ENCODE measurements at regions not wholly inside any gene's neighbourhood (a gene's known extent, or its start where the extent isn't known, plus 50 kb on each side); places are given as distances from the start of the nearest gene placed in this dataset.

DNA sequence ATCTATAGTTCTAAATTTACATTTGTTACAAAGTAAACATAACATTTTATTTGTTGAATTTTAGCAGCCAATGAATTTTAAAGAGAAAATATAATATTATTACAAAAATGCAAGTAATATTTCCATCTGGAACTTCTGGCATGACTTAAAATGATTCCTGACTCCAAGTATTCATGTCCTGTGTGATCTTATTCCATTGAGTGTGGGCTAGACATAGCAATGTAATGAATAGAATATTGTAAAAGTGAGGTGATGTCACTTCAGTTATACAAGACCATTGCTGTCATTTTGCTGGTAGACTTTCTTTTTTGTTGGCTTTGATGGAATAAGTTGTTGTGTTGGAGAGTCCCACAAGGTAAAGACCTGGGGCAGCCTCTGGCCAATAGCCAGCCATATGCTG, 912.2 kb upstream of the PIK3C3 start:
- no peak for DNase-seq (ENCODE audit: low read depth)

DNA sequence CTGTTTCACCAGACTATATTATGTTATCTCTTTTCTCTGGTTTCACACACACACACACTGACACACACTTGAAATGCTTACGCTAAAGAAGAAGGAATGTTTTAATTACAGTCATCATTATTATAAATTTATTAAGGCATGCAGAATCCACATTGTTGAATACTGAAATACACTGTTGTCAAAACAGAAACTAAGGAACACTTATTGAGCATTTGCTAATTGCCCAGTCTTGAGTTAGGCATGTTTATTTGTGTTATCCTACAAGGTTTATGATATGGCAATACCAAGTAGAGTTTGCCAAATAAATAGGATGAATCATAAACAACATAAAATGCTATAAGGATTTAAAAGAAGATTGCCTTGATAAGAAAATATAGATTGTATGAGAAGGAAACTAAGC, 917.0 kb upstream of the PIK3C3 start:
- DNase-seq (ENCODE audit: low read depth): no peak

DNA sequence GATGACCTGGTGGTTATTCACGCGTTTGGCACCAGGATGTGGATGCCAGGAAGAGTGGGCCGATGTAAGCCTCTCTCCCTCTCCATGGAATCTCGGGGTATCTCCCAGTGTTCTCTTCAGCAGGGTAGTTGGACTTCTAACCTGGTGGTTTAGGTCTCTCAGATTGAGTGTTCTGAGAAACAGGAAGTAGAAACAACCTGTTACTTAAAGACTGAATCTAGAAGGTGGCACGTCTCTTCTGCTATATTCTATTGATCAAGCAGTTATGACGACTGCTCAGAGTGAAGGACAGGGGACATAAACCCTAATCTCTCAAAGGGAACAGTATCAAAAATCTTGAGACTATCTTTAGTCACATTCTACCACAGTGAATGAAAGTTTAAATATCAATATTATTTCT, 918.7 kb upstream of the PIK3C3 start:
- no peak for DNase-seq (ENCODE audit: low read depth)

DNA sequence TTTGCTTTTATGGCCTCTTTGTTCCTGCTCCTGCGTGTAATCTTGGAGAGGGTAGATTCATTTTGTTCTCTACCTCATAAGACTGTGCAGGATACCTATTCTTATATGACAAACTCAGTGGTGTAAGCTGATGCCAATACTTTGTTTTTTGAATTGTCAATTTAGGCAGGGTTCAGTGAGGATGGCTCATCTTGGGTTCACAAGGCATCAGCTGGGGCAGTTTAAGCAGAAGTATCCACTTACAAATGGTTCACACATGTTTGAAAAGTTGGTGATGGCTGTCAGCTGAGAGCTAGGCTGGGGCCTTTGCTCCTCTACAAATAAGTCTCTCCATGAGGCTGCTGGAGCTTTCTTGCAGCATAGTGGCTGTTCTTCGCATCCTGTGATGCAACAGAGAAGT, 920.6 kb upstream of the PIK3C3 start:
- DNase-seq (ENCODE audit: low read depth): no peak

DNA sequence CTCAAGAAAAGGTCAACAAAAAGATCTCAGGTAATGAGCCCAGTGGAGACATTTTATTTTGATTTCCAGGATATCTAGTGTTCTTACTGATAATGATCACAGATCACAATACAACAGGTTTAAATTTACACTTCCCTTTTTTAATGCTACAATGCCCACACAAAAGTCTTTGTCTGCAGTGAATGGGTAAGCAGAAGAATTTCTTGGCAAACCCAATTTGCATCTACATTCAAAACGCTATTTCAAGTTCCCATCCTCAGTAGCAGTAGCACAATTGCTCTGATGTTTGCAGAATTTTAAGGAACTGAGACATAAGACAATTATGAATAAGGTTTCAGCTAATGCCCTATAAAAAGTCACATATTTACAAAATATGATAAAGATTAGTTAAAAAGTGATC, 929.4 kb upstream of the PIK3C3 start:
- no peak for DNase-seq (ENCODE audit: low read depth)

DNA sequence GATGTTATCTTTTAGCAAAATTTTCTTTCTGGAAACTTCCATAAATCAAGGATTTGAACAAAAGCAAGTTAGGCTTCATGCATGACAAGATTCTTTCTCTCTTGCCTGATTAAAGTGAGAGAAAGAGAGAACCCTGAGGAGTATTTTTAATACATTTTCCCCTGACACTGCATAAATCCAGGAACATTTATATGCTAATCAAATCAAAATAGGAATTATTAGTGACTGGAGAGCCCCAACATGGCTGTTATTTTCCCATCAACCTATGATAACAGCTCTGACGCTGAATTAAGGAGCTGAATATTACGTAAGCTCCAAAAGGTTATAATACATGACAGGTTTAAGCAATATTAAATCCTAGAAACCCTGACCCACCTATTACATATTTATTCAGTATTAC, 930.2 kb upstream of the PIK3C3 start:
- no peak for DNase-seq (ENCODE audit: low read depth)

DNA sequence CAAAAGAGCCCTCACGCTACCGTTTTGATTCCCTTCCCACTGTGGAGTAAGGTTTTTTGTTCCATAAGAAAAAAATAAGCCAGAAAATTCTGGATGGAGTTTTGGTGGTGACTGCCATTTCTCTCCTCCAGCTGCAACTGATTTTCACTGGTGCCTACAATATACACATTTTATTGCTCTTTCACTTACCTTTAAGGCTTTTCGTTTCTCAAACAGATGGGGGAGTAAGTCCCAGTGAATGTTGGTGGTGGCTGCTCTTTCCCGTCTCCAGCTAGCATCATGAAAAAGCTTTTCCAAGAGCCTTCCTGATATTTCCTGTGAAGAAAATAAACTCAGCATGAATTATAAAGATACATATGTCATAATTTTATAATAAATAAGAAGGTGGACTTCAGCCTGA, 932.5 kb upstream of the PIK3C3 start:
- no peak for DNase-seq (ENCODE audit: low read depth)

DNA sequence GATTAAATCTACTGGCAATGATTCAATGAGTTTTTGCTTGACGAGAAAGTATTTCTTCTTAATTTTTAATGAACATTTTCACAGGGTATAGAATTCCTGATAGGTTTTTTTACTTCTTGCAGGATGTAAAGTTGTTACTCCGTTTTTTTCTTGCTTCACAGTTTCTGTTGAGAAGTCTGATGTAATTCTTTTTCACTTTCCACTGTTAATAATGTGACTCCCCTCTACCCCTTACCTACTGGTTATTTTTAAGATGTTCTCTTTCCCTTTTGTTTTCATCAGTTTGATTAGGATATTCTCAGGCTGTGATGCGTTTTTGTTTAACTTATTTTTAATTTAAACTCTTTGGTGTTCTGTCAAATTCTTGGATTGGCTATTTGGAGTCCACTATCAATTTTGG, 933.9 kb upstream of the PIK3C3 start:
- DNase-seq (ENCODE audit: low read depth): no peak

DNA sequence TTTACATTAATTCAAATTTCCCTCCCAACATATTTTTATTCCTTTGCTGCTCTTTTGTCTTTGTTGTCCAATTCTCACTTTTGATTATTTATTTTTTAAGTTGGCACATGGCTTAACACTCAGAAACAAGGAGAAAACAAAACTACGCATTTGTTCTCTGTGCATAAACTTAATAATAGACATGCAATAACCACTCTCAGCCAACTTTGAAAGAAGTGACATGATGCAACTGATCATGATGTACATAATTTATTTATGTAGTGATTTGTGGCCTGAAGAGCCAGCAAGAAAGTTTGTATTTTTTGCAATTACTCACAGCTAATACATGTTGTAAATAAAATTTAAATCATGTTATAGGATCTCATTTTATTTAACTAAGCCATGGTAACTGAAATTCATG, 942.8 kb upstream of the PIK3C3 start:
- no peak for DNase-seq (ENCODE audit: low read depth)

DNA sequence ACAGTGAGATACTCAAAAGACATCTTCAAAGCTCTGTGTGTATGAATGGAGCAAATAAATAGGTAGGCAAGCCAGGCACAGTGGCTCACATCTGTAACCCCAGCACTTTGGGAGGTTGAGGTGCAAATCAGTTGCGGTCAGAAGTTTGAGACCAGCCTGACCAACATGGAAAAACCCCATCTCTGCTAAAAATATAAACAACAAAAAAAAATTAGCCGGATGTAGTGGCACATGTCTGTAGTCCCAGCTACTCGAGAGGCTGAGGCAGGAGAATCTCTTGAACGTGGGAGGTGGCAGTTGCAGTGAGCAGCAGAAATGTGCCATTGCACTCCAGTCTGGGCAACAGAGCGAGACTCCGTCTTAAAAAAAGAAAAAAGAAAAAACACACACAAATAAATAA, 945.1 kb upstream of the PIK3C3 start:
- DNase-seq (ENCODE audit: low read depth): no peak

DNA sequence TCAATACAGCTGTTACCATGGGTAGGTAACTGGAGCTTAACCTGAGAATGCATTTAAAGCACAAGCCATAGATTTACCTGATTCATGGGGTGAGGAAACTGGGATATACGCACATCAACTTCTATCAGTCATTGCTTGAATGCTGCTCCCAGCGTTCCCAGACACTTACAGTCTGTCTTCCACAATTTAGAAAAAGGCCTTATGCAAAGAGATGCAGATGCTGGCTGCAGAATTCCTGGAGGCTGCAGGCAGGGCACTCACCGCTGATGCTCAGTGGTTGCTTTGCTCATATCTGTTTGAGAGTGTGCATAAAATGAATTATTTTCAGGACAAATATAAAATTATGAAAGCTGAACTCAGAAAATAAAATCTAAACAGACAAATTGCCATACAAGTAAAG, 950.7 kb upstream of the PIK3C3 start:
- DNase-seq (ENCODE audit: low read depth): no peak

DNA sequence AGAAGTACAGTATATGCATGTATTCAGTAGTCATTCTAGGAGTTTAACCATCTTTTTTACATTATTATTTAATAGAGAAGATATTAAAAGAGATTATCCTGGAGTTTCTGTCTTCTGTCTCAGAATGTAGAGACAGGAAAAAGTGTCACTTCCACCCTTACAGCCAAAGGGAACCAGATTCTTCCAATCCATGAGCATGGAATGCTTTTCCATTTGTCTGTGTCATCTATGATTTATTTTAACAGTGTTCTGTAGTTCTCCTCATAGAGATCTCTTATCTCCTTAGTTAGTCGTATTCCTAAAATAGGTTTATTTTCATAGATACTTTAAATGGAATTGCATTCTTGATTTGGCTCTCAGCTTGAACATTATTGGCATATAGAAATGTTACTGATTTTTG, 959.5 kb upstream of the PIK3C3 start:
- DNase-seq (ENCODE audit: low read depth): no peak

DNA sequence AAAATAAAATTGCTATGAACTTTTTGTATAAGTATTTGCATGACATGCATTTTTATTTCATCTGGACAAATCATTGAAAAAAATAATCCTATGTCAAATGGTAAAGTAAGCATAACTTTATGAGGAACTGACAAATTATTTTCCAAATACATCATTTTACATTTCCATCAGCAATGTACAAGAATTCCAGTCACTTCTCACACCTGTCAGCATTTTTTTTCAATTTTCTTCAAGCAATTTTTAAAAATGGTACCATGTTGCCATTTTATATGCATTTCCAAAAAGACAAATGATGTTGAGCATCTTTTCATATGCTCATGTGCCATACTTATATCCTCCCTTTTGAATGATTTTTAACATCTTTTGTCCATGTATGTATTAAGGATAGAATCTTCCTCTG, 961.7 kb upstream of the PIK3C3 start:
- no peak for DNase-seq (ENCODE audit: low read depth)

DNA sequence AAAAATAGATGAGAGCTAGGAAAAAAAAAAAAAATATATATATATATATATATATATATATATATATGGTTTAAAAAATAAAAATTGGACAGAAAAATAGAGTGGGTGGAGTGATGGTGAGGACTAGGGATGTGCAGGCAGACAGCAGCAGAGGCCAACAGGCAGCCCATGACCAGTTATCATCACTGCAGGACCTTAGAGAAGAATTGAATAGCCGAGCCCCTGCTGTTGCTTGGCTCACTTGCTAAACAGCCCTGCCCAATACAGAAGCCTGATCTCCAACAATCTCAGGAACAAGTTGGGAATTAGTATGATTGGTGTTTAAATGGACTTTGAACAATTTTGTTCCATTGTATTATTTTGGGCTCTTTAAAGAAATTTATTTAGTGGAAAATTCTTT, 967.5 kb upstream of the PIK3C3 start:
- DNase-seq (ENCODE audit: low read depth): no peak

DNA sequence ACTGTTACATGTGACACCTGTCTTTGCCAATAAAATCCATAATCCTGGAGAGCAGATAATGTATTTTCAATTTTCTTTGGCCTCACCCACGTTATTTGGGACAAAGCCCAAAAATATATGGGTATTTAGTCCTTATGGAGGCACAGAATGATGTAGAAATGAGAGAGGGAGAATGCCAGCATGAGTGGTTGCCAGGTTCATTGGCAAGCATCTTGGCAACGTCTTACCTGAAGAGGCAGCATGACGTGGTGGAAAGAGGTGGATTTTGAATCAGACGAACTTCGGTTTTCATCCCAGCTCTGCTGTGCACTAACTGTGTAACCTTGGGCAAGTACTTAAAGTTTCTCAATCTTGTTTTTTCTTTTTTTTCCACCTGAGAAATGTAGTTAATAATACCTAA, 969.6 kb upstream of the PIK3C3 start:
- DNase-seq (ENCODE audit: low read depth): no peak

DNA sequence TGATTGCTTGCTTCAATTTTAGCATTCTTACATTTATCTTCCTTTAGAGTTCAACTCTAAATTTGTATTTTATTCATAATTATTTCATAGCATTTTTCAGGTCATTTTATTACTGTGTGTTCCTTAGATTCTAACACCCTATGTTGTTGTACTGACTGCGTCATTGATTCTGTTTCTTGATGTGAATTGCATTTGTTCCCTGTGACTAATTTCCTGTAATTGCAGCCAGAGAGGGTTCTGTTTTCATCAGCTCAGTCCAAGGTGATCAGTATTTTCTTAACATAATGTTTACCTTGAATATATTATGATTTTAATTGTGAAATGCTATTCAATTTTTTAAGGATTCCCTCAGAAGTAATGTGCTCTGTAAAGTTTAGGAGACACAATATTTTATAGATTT, 970.2 kb upstream of the PIK3C3 start:
- no peak for DNase-seq (ENCODE audit: low read depth)

DNA sequence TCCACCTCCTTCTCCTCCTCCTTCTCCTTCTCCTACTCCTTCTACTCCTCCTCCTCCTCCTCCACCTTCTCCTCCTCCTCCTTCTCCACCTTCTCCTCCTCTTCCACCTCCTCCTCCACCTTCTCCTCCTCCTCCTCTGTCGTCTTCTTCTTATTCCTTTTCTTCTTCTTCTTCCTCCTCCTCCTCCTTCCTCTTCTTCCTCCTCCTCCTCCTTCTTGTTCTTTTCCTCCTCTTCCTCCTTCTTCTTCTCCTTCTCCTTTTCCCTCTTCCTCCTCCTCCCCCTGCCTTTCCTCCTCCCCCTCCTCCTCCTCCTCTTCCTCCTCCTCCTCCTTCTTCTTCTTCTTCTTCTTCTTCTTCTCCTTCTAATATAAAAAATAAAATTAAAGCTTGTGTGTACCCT, 971.2 kb upstream of the PIK3C3 start:
- no peak for DNase-seq (ENCODE audit: low read depth)

DNA sequence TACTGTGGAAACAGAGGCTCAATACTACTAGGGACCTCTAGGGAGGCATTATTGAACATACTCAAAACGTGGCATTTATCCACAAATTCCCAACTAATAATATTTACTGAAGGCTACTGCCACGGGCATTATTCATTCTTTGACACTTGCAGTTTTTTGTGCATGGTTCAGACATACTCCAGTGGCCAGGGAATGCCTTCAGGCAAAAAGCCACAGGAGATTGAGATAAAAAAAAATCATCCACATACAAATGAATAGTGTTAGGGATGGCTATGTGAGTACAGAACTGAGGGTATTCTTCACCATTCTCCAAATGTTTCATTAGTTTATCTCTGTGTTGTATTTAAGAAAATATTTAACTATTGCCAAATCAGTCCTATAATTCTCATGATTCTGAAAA, 974.9 kb upstream of the PIK3C3 start:
- DNase-seq (ENCODE audit: low read depth): no peak

DNA sequence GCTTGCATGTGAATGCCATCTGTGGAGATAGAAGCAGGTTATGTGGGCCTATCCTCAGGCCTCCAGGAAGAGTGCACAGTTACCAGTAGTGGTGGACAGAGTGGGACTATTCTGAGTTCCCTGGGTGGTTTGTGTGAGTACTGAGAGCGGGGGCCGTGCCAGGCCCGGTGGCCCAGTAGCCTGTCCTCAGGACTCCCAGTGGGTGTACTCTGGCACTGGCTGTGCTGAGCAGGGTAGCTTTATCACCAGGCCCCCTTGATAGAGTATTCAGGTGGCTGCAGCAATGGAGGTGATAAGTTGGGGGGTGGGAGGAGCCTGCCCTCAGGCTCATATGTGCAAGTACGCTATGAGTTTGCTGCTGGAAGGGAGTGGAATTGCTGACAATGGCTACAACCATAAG, 979.0 kb upstream of the PIK3C3 start:
- DNase-seq (ENCODE audit: low read depth): no peak

DNA sequence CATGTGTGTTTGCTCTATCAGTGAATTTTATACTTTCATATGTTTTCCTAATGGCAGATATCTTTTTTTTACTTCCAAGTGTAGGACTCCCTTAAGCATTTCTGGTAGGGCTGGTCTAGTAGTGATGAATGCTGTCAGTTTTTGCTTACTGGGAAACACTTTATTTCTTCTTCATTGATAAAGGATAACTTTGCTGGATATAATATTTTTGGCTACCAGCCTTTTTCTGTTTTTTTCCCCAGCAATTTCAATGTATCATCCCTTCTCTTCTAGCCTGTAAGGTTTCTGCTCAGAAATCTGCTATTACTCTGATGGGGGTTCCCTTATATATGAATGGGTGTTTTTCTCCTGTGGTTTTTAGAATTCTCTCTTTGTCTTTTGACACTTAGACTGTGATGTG, 980.6 kb upstream of the PIK3C3 start:
- DNase-seq (ENCODE audit: low read depth): no peak

DNA sequence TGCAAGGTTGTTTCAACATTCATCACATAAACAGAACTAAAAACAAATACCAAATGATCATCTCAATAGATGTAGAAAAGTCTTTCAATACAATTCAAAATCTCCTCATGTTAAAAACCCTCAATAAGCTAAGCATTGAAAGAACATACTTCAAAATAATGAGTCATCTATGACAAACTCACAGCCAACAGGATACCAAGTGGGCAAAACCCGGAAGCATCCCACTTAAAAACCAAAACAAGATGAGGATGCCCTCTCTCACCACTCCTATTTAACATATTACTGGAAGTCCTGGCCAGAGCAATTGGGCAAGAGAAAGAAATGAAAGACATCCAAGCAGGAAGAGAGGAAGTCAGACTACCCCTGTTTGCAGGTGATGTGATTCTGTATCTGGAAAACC, 992.2 kb upstream of the PIK3C3 start:
- DNase-seq (ENCODE audit: low read depth): no peak

DNA sequence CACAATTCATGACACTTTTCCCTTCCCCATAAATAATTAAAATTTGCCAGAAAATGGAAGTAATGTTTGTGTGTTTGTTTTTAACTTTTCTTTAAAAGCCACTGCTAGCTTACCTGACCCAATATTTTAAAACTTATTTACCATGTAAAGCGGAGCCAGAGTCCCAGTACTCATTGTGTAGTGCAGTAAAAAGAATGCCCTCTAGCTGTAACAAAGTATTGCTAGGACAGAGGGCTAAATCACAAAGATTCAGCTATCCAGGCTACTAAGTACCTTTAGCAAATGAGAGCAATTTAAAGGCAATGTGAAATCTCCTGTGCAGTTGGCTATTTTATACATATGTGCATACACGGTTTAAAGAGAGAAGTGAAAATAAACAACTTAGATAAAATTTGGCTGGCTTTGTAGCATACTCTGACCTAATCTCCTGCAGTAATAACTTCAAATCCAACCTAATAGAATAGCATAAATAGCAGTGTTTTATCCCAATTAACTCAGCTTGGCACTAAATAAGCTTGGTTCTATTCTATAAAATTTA, 997.4 kb upstream of the PIK3C3 start:
- no peak for DNase-seq (ENCODE audit: low read depth)

DNA sequence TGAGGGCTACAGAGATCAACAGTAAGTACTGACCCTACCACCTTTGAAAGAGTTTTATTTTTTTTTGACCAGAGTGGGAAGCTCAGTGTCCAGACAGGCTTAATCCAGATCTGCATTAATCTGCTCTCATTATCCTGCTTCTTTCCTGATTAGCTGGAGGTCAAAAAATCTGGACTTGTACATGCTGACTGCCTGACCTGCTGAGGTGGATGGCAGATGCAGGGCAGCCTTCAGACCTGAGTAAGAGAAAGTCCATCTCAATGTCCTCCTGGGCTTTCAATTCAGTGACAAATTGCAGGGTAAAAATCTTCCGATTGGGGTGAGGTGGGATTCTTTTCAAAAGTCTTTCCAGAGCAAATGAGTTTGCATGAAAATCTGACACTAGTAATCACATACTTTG, 998.8 kb upstream of the PIK3C3 start:
- DNase-seq (ENCODE audit: low read depth): no peak

DNA sequence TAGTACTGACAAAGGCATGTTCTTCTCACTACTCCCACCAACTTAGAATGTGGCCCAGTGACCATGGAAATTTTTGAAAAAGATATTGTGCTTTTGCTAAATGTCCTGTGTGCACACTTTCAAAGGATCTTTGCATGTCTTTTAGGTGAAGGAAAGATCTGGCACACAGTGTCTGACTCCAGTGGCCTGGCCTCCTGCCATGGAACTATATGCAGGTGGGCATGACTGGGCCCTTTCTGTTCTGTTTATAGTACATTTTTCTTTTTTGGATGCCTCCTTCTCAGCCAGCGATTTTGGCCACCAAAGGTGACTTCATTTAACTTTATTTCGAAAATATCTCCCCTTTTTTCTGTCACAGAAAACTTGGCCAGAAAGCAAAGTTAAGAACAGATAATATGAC, 999.7 kb upstream of the PIK3C3 start:
- DNase-seq (ENCODE audit: low read depth): no peak

Data from fibroblast of gingiva (primary cell).